ENCODE measurements at regions not wholly inside any gene's neighbourhood (a gene's known extent, or its start where the extent isn't known, plus 50 kb on each side); places are given as distances from the start of the nearest gene placed in this dataset.
A peak's percentile ranks its signal among the peaks of the same experiment; 100 is the strongest.

DNA sequence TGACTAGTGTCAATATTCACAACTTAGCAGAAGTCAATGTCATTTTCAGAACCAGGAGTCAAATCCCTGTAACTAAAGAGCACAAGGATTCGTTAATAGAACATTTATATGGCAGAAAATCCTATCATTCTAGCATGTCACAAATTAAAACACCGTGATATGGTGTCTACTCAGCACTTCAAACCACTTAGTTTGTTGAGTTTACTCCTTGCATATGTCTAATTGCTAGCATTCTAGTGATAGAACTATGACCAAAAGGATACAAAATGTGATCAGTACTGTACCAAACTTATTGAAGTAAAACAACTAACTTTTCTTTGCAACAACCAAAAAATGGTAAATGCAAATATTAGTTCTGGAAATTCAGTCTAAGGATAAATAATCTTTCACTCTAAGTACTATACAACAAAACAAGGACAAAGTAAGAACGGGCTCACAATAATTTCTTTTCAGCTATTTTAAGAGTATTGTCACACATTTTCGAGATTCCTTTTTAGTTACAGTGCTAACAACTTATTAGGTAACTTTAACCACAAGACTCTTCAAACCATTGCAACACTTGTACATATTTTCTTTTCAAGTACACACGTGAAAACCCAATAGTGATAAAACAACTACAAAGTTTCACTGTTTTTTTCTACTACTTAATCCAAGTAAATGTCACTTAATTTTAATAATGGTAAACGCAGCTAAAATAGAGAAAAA, 845.2 kb upstream of the CDH10 start:
- ChIA-PET POLR2A (no interaction called here), CTCF (no interaction called here)
- H3K4me1 ChIP-seq: peaks cover 7% of the 10 kb centered on the region; the same call in 1 of the 3 replicates
- DNase-seq (ENCODE audit: low read depth in 1 of 2, low spot score in 1 of 2) (peak in 1 of 2 experiments; percentile 18), FAIRE-seq (peak; percentile 59), ATAC-seq (no peak)
- TF ChIP-seq CEBPB (IDR thresholded peaks at IDR 0.05): peak in 1 of 2 experiments; percentile 72; a peak in 3 of 4 replicates
- no peak for TF ChIP-seq RAD21 (conservative IDR thresholded peaks at IDR 0.05 in 1 of 2, IDR thresholded peaks at IDR 0.05 in 1 of 2)
- H3K9me3 ChIP-seq: no peaks in the 10 kb centered on the region
- H3K4me2 ChIP-seq: peak overlapping the region; percentile 27; the same call in 2 of the 3 replicates
- H3K27ac ChIP-seq: no peak overlapping the region
- no peak overlapping the region for H3K4me3 ChIP-seq
- 10% methylated on average over 6 of the region's 6 CpGs for WGBS (ENCODE audit: missing lambda C conversion rate)

DNA sequence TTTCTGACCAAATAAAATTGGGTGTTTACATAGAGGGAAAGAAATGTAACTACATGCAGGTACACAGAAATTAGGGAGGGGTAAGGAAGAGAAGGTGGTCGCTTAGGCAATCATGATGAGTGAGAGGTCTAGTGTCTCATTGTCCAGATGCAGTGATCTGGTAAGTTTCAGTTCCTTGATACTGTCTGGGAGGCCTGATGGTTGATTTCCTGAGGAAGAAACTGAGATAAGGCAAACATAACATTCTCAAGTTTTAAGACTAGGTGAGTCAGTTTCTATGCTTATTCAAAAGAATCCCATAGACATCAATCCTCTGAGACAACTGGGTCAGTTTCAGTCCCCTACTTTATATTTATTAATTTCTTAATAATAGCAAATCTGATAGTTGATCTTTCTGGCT, 843.3 kb upstream of the CDH10 start:
- CTCF ChIA-PET: interaction anchor here (1.3 kb wide), 1 partner anchor 11 kb away, joined by 3 read pairs; no protein-coding TSS in a partner anchor
- ATAC-seq (no peak), DNase-seq (ENCODE audit: low read depth in 1 of 2, low spot score in 1 of 2) (no peak)

DNA sequence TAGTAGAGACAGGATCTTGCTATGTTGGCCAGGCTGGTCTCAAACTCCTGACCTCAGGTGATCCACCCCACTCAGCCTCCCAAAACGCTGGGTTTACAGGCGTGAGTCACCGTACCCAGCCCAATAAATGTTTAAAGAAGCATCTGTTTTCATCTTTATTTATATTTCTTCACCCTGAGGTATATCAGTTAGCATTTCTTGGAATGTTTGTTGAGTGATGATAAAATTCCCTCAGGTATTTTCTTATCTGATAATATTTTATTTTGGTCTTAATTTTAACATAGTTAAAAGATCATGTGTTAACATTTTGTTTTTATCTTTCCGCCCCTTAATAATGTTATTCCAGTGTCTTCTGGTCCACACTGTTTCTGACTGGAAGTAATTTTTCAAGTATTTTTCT, 839.6 kb upstream of the CDH10 start:
- Histone ChIP-seq H3K4me2 (peak overlapping the region; percentile 49; the same call in 2 of the 3 replicates), H3K9me3 (no peaks in the 10 kb centered on the region), H3K4me1 (no peaks in the 10 kb centered on the region), H3K4me3 (no peak overlapping the region), H3K27ac (no peak overlapping the region)
- ChIA-PET POLR2A (no interaction called here), CTCF (no interaction called here)
- 25% methylated on average over 4 of the region's 4 CpGs for WGBS (ENCODE audit: missing lambda C conversion rate)
- peak in 1 of 2 experiments; percentile 3 for DNase-seq (ENCODE audit: low read depth in 1 of 2, low spot score in 1 of 2)
- FAIRE-seq: no peak
- TF ChIP-seq JUNB (IDR thresholded peaks at IDR 0.05): no peak
- peak in 1 of 2 experiments; percentile 4; a peak in 1 of 4 replicates for TF ChIP-seq CEBPB (IDR thresholded peaks at IDR 0.05)
- ATAC-seq: no peak

More for the DNA sequence above, 843.3 kb upstream of the CDH10 start:
- H3K9me3 ChIP-seq: no peaks in the 10 kb centered on the region
- no peak for FAIRE-seq
- TF ChIP-seq ZC3H11A (IDR thresholded peaks at IDR 0.05): no peak
- TF ChIP-seq JUNB (IDR thresholded peaks at IDR 0.05): no peak
- TF ChIP-seq MAFK (IDR thresholded peaks at IDR 0.05; ENCODE audit: partially characterized antibody): no peak
- no peak for TF ChIP-seq MYC (IDR thresholded peaks at IDR 0.05; ENCODE audit: borderline replicate concordance, low read length)
- TF ChIP-seq FOXS1 (CRISPR knock-in tag; IDR thresholded peaks at IDR 0.05): no peak
- no peak for TF ChIP-seq HEYL (CRISPR knock-in tag; IDR thresholded peaks at IDR 0.05)
- TF ChIP-seq HOXB5 (CRISPR knock-in tag; IDR thresholded peaks at IDR 0.05): no peak
- no peak for TF ChIP-seq SMC3 (IDR thresholded peaks at IDR 0.05)
- TF ChIP-seq, protein P1, sequence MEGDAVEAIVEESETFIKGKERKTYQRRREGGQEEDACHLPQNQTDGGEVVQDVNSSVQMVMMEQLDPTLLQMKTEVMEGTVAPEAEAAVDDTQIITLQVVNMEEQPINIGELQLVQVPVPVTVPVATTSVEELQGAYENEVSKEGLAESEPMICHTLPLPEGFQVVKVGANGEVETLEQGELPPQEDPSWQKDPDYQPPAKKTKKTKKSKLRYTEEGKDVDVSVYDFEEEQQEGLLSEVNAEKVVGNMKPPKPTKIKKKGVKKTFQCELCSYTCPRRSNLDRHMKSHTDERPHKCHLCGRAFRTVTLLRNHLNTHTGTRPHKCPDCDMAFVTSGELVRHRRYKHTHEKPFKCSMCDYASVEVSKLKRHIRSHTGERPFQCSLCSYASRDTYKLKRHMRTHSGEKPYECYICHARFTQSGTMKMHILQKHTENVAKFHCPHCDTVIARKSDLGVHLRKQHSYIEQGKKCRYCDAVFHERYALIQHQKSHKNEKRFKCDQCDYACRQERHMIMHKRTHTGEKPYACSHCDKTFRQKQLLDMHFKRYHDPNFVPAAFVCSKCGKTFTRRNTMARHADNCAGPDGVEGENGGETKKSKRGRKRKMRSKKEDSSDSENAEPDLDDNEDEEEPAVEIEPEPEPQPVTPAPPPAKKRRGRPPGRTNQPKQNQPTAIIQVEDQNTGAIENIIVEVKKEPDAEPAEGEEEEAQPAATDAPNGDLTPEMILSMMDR (IDR thresholded peaks at IDR 0.05): no peak
- TF ChIP-seq TP53 (CRISPR knock-in tag; IDR thresholded peaks at IDR 0.05): no peak
- TF ChIP-seq FOSL2 (IDR thresholded peaks at IDR 0.05): no peak
- no peak for TF ChIP-seq FOSL2 (CRISPR knock-in tag; IDR thresholded peaks at IDR 0.05)
- no peak for TF ChIP-seq HDAC2 (IDR thresholded peaks at IDR 0.05)
- TF ChIP-seq EP300 (IDR thresholded peaks at IDR 0.05): no peak
- POLR2A ChIA-PET: no interaction called here
- H3K4me3 ChIP-seq: no peak overlapping the region
- H3K4me2 ChIP-seq: no peak overlapping the region
- WGBS (ENCODE audit: missing lambda C conversion rate): 26% methylated on average over 1 of the region's 1 CpG
- no peak overlapping the region for H3K27ac ChIP-seq
- peaks cover 7% of the 10 kb centered on the region; the same call in 1 of the 3 replicates for H3K4me1 ChIP-seq

DNA sequence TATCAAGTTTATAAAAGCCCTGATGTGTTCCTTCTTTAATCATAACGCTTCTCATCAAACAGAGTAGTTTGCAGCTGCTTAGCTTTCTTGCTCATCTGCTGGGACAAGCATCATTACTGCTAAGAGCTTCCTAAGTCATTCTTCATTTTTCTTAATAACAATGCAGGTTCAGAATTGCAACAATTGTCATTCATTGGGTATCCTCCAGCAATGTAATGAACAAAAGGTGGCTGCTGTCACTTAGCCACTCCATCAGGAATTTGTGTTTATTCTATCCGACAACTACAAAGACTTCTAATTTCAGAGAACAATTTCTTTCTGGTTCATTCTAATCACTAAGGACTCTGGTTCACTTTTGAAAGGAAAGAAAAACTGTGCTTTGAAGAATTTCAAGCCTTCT, 836.7 kb upstream of the CDH10 start:
- DNase-seq (ENCODE audit: low read depth in 1 of 2, low spot score in 1 of 2) (no peak), ATAC-seq (no peak), FAIRE-seq (no peak)
- Histone ChIP-seq H3K4me2 (no peak overlapping the region), H3K4me3 (no peak overlapping the region), H3K9me3 (no peaks in the 10 kb centered on the region), H3K4me1 (no peaks in the 10 kb centered on the region), H3K27ac (no peak overlapping the region)
- ChIA-PET POLR2A (no interaction called here), CTCF (no interaction called here)
- 46% methylated on average over 2 of the region's 2 CpGs for WGBS (ENCODE audit: missing lambda C conversion rate)
- TF ChIP-seq CBX8 (IDR thresholded peaks at IDR 0.05) (no peak), CHD2 (IDR thresholded peaks at IDR 0.05; ENCODE audit: low read length, partially characterized antibody) (no peak), ZC3H11A (IDR thresholded peaks at IDR 0.05) (no peak), TP53 (CRISPR knock-in tag; IDR thresholded peaks at IDR 0.05) (no peak), CEBPB (IDR thresholded peaks at IDR 0.05) (no peak), ZFP36 (IDR thresholded peaks at IDR 0.05; ENCODE audit: borderline replicate concordance, partially characterized antibody) (no peak), EP300 (IDR thresholded peaks at IDR 0.05) (no peak), FOSL2 (IDR thresholded peaks at IDR 0.05) (no peak), FOSL2 (CRISPR knock-in tag; IDR thresholded peaks at IDR 0.05) (no peak), HOXA7 (CRISPR knock-in tag; IDR thresholded peaks at IDR 0.05) (no peak), FOXS1 (CRISPR knock-in tag; IDR thresholded peaks at IDR 0.05) (no peak)
- TF ChIP-seq, protein P2, sequence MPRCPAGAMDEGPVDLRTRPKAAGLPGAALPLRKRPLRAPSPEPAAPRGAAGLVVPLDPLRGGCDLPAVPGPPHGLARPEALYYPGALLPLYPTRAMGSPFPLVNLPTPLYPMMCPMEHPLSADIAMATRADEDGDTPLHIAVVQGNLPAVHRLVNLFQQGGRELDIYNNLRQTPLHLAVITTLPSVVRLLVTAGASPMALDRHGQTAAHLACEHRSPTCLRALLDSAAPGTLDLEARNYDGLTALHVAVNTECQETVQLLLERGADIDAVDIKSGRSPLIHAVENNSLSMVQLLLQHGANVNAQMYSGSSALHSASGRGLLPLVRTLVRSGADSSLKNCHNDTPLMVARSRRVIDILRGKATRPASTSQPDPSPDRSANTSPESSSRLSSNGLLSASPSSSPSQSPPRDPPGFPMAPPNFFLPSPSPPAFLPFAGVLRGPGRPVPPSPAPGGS (IDR thresholded peaks at IDR 0.05): no peak
- TF ChIP-seq, protein P3, sequence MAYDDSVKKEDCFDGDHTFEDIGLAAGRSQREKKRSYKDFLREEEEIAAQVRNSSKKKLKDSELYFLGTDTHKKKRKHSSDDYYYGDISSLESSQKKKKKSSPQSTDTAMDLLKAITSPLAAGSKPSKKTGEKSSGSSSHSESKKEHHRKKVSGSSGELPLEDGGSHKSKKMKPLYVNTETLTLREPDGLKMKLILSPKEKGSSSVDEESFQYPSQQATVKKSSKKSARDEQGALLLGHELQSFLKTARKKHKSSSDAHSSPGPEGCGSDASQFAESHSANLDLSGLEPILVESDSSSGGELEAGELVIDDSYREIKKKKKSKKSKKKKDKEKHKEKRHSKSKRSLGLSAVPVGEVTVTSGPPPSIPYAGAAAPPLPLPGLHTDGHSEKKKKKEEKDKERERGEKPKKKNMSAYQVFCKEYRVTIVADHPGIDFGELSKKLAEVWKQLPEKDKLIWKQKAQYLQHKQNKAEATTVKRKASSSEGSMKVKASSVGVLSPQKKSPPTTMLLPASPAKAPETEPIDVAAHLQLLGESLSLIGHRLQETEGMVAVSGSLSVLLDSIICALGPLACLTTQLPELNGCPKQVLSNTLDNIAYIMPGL (CRISPR knock-in tag; IDR thresholded peaks at IDR 0.05; ENCODE audit: borderline replicate concordance): no peak
- TF ChIP-seq, protein P4, sequence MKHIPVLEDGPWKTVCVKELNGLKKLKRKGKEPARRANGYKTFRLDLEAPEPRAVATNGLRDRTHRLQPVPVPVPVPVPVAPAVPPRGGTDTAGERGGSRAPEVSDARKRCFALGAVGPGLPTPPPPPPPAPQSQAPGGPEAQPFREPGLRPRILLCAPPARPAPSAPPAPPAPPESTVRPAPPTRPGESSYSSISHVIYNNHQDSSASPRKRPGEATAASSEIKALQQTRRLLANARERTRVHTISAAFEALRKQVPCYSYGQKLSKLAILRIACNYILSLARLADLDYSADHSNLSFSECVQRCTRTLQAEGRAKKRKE (CRISPR knock-in tag; IDR thresholded peaks at IDR 0.05; ENCODE audit: low read depth): no peak
